CD4-positive, alpha-beta T cell treated with Interleukin-2 at 100 ng/mL for 4 hours (primary cell): ENCODE measurements at regions not wholly inside any gene's neighbourhood (a gene's known extent, or its start where the extent isn't known, plus 50 kb on each side); places are given as distances from the start of the nearest gene placed in this dataset.

ENCODE experiments used
- DNase-seq: peaks from one replicate; pipeline ENCODE4 v3.0.0-alpha.2; 2020; ENCODE audit warnings: low spot score

DNA sequence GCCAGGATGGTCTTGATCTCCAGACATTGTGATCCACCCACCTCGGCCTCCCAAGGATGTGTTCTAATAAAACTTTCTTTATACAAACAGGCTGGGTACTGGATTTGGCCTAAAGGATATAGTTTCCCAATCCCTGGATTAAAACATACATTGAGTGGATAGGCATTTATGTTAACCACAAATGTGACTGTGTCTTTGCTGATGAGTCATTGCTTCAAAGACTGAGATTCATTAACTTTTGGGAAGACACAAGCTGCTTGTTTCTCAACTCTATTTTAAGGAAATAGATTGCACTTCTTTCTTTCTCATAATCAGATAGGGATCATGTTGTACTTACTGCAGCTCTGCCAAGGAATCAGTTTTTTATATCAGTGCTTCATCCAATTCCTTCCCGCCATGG, 131.3 kb upstream of the AGA start:
- DNase-seq: no peak

DNA sequence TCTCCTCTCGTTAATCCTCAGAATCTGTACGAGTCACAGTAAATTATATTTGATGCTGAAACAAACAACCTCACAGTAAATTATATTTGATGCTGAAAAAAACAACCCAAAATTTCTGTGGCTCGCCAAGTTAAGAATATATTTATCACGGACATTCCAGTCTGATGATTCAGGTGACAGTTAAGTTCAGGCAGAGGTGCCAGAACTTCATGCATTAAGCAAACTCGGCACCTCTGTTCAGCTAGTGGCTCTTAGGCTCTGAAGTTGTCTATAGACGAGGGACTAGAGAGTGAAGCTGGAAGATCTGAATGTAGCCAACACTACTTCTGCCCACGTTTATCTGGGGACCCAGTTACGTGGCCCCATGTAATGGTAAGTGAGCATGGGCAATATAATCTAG, 132.2 kb upstream of the AGA start:
- no peak for DNase-seq

DNA sequence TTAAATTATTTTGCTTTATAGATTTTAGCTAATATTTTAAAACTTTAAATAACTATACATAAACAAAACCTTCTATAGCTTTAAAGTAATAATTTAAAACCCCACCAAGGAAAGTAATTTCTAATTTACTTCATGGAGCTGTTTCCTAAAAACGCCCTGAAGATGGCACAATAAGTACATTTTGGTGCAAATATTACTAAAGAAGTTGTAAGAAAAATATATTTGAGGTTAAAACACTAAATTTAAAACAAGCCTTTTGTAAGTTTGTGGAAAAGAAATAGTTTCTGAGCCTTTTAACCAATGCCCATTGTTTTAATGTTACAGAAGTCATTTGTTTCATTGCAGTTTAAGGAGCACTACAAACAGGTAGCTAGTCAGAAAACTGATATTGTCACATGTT, 137.4 kb upstream of the AGA start:
- no peak for DNase-seq

DNA sequence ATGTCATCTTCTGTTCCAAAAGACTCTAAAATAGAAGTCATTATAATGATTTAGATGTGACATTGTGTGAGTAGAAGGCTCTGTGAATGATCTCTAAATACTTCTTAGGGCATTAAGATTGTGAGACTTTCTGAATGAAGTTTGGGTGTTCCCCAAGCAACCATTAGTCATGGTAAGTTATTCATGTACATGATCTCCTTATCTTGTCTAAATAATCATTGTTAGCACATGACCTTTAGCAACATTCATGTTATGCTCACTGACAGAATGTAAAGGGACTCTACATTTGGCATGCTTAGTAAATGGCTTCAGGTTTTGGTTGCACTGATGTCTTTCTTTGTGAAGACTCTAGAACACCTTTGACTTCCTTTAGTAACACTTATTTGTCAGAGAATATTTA, 140.8 kb upstream of the AGA start:
- no peak for DNase-seq

DNA sequence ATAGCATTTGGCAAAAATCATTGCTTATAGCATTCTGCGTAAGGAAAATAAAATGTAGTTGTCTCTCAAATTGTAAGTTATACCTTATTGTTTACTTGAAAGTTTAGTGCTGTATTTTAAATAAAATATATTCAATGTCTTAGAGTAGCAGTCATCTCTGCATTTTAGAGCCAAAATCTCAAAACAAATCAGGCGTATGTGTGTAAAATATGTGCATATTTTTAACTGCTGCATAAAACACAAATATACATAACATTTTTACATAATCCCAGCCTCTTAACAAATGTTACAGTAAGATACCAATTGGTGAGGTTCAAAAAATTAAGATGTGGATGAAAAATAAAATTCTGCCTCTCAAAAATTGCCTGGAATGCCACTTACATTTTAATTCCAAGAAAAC, 145.8 kb upstream of the AGA start:
- no peak for DNase-seq

DNA sequence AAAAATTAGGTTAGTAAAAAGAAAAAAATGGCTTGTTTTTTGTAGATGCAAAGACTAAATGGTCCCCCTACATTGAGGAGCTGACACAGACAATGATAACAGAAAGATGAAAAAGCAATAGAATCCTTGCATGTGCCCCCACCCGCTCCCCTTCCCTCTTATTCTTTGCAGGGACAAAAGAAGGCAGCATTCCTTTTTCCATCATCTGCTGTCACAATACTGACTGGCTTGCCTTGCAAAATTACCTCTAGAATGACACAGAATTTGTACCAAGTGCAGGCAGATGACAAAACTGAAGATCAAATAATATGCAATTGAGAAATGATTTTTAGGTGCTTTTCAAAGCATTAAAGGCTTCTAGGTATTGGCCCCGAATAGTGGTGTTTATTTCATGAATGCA, 153.1 kb upstream of the AGA start:
- DNase-seq: no peak

DNA sequence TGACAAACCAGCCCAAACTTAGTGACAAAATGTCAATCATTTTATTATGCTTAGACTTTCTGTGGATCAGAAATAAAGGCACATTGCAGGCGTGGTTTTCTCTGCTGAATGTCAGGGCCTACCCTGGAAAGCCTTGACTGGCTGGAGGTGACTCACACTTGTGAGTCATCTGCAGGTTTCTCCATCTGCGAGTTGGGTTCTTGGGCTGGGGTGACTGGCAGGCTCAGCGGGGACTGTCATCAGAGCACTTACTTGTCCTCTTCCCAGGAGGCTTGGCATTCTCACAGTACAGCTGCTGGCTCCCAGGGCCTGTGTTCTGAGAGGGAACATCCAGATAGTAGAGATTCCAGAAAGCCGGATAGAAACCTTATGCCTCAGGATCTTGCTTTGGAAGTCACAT, 153.8 kb upstream of the AGA start:
- DNase-seq: no peak

DNA sequence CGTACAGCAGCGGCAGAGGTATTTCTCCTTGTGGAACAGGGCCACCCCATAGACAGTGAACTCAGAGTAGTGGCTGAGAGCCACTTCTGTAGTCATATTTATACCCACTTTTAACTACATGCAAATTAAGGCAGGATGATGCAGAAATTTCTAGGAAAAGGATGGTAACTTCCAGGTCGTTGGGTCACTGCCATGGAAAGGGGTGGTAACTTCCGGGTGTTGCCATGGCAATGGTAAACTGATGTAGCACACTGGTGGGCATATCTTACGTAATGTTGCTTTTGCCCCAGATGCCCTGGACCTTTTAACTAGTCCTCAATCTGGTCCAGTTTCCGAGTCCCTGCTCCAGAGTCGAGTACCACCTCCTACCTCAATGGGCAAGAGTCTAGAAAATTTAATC, 154.8 kb upstream of the AGA start:
- DNase-seq: no peak

DNA sequence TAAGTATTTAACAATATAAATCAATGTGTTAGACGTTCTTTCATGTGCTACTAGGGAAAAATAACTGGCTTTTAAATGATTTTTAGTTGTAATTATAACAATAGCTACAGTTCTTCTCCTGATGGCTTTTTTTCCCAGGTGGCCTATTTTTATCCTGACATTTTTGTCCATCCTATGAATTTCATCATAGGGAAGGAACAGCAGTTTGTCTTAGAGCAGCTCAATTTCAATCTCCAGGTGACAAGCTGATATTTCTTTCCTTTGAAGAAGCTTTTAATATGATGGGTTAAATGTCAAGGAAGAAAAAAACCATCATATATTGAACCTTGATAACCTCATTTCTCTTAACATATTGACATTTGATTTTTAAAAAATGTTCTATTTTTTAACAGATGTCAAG, 163.0 kb upstream of the AGA start:
- no peak for DNase-seq

DNA sequence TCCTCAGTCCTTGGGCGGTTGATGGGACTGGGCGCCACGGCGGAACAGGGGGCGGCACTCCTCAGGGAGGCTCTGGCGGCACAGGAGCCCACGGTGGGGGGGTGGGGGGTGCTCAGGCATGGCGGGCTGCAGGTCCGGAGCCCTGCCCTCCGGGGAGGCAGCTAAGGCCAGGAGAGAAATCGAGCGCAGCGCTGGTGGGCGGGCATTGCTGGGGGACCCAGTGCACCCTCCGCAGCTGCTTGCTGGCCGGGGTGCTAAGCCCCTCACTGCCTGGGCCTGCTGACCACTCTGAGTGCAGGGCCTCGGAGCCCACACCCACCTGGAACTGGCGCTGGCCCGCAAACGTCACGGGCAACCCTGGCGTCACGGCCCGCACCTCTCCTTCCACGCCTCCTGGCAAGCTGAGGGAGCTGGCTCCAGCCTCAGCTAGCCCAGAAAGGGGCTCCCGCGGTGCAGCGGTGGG, 164.9 kb upstream of the AGA start:
- no peak for DNase-seq

DNA sequence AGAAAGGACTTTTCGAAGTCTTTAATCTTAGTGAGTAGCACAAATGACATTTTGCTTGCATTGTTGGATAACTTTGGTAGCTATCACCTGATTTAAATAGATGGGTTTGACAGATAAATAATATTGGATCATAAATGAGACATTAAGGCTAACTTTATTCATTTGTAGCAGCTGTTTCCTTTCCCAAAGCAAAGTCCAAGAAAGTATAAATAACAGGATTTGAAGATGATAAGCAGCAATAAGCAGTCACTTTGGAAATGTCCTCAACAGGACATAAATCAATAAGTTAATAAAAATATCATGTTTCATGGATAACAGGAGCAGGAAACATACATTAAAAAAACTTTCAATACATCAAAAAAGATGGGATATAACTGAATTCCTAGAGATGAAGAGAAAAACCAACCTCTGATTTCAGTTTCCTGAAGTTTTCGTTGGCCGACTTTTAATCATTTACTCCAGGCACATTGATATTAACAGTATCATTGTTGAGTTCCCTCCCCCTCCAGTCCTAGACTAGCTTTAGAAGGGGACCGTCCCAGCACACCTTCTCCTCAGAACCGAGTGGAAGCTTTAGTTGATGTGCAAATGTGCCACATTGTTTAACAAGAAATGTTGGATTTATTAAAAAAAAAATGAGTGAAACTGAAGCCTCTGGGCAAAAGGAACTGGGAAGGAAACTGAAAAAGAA, 169.9 kb upstream of the AGA start:
- no peak for DNase-seq

DNA sequence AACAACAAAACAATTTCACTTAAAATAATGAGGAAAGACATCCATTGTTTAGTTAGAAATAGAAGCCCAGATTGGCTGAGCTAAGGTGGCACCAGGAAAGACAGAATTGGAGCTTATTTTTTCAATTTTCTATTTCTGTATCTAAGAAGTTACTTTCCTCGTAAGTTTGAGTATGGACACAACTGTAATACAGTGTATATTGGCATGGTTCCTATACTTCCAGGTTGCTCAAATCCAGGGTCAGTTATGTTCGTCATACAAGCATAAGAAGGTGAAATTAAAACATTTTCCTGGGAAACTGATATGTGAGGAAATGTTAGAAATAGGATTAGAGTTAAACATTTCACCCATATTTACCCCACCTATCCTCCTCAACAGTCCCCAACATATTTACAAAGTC, 170.4 kb upstream of the AGA start:
- no peak for DNase-seq

DNA sequence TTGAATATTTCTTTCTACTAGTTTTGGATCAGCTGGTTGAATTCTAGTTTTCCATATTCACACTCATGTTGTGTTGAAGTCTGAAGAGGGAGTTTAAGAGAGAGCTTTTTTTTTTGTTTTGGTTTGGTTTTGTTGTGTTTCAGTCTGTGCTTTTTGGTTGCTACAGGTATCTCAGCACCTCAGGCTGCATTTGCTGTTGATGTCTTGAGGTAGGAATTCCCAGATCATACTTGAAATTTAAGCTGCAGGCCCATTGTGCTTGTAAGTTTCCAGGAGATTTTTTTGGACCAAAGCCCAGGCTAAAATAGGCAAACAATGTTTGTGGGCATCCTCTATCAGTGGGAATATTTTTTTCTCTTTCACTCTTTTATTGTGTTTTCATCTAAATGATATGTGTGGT, 190.2 kb upstream of the AGA start:
- no peak for DNase-seq

DNA sequence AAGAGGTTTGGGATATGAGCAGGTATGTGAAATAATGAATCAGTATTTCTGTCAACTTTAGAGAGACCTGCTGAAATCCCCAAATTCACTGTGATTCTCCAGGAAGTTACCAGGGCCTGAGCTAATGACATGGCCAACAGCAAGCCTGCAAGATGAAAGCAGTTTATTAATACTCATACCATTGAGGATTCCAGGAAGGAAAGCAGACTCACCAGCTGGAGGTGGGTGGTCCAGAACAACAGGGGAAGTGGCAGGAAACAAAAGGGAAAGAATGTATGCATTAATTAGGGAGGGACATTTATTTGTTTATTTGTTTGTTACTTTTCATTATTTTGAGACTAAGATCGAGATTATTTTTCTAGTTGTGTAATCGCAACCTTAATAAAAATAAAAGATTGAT, 196.6 kb upstream of the AGA start:
- no peak for DNase-seq

DNA sequence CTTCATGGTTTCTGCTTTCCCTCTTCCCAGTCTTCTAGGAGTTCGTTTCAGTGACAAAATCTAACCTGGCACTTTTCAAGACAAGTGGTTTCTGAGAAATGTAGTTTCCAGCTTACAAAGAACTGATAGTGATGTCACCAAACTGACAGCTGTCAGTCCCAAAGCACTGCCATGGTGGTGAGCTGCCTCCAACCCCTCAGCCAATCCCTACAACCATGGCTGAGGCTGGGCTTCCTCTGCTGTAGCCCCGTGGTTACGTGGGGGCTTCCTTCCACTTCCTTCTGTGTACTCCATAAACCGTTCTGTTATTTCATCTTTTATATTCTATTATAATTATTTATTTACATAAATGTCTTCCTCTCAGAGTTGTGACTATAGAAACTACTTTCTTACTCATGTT, 198.6 kb upstream of the AGA start:
- no peak for DNase-seq

DNA sequence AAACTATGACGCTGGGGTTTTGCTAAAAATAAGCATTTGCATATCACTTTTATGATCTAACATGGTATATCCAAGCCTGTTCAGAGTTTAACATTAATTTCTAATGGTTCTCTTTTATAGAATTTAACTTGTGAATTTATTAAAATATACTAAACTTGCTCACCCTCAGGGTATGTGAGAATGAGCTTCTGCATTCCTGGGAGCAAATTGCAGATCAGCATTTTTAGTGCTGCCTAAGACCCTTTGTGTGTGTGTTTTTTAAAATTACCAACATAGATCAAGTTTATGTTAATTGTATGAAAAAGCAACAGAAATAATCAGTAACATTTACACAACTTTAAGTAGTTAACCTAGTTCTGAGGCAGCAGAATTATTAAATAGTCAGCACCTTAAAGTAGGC, 218.0 kb upstream of the AGA start:
- no peak for DNase-seq

DNA sequence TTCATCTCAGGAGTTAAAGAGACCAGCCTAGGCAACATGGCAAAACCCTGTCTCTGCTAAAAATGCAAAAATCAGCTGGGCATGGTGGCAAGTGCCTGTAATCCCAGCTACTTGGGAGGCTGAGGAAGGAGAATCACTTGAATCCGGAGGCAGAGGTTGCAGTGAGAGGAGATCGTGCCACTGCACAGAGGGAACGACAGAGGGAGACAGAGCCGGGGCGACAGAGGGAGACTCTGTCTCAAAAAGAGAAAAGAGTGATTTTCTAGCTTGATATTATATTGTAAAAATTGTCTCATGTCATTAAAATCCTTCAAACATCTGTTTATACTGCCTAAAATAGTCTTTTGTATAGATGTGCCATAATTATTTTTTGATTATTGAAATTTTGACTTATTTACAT, 225.4 kb upstream of the AGA start:
- no peak for DNase-seq

DNA sequence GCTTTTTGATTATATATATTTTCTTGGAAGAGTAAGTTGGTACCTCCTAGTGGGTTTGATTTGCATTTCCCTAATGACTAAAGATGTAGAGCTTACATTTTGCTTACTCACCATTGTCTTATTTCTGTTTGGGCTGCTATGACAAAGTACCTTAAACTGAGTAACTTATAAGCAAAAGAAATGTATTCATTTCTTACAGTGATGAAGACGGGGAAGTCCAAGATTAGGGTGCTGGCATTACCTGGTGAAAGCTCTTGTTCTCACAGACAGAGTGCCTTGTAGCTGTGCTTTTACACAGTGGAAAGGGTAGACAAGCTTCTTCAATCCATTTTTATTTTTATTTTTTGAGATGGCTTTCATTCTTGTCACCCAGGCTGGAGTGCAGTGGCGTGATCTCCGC, 229.2 kb upstream of the AGA start:
- DNase-seq: no peak

DNA sequence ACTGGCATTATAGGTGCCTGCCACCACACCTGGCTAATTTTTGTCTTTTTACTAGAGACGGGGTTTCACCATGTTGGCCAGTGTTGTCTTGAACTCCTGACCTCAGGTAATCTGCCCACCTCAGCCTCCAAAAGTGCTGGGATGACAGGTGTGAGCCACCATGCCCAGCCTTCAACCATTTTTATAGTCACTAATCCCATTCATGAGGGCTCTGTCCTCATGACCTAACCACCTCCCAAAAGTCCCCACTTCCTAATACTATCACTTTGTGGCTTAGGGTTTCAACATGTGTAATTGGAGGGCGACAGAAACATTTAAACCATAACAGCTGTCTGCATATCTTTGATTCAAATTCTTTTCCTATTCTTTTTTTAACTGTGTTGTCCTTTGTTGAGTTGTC, 229.6 kb upstream of the AGA start:
- no peak for DNase-seq

DNA sequence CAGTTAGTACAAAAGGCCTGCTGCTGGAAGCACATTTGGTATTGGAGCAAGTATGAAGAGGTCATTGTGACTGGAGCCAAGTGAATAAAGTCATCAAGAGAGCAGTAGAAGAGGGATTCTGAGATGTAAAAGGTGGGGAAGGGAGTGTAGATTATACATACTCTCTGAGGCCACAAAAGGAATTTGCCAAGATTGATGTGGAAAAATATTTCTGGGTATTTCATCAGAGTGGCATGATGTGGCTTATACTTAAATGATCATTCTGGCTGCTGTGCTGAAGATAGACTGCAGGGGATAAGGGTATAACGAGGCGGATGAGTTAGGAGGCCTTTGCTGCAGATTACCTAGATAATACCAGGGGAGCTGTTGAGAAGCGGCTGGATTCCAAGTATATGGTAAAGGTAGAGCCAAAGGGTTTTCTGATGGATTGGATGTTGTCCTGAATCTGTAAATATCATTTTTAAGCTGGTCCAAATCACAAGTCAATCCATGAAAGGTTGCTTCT, 231.8 kb upstream of the AGA start:
- DNase-seq: no peak

DNA sequence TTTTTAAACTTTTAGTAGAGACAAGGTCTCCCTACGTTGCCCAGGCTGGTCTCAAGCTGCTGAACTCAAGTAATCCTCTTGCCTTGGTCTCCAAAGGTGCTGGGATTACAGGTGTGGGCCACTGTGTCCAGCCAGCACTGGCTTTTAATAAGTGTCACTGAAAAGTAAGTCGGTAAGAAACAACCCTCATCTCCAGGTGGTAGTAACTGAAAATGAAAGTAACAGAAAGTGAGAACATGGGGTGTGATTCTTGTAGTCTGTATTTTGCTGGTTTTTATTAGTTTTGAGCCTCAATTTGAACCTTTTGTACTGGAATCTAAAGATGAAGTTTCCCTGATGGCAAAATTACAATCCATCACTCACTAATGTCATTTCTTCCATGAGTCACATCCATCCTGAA, 238.1 kb upstream of the AGA start:
- DNase-seq: no peak

DNA sequence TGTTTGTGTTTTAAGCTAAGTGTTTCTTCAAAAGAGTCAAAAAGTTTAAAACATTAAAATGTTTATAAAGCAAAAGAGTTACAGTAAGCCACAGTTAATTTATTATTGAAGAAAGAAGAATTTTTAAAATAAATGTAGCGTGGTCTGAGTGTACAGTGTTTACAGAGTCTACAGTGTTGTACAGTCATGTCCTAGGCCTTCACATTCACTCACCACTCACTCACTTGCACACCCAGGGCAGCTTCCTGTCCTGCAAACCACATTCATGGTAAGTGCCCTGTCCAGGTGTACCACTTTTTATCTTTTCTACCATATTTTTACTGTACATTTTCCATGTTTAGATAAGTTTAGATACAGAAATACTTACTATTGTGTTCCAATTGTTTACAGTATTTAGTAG, 239.7 kb upstream of the AGA start:
- DNase-seq: no peak

DNA sequence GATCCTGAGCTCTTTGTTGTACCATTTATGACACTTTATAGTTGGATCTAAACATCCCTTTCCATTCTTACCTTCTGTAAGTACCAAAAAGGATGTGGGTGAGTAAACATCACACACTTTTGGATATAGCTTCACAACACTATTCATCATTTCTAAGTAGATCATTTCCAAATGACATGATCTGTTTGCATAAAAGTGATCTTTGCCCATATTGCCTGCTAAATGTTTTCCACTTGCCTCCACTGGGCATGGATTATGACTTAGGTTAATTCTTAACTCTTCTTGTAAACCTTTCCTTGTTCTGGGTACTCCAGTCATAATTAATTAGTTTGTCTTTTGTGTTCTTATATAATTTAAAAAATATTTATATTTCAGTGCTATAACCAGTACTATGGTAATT, 244.9 kb upstream of the AGA start:
- DNase-seq: no peak

DNA sequence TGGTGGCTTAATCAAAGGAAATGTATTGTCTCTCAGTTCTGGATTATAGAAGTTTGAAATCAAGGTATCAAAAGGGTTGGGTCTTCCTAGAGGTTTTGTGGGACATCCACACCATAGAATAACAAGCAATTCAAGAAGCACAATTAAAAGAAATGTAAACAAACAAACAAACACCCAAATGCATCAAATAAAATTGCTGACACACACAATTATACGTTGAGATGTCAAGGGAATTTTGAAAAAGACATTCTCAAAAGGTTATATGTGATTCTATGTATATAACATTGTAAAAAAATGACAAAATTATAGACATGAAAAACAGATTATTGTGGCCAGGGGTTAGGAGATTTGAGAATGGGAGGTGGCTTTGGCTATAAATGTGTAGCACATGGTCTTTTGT, 250.7 kb upstream of the AGA start:
- no peak for DNase-seq
